ENCODE measurements at regions not wholly inside any gene's neighbourhood (a gene's known extent, or its start where the extent isn't known, plus 50 kb on each side); places are given as distances from the start of the nearest gene placed in this dataset.

DNA sequence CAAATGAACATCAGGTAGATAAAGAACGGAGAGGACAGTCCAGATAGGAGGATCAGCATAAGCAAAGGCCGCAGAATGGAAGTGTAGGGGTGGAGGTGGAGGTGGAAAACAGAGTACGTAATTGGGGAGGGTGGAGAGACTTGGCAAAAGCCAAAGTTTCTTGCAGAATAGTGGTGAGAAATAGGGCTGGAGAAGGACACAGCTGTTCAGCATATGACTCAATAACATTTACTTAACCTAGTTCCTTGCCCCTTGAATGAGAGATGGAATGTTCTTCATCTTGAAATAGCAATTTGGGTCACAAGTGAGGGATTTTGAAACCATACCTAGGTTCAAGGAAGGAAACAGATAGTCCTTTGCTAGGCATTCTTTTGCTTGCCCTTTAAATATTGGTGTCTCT lies 235.9 kb upstream of the ARHGAP20 start:
- H3K36me3 ChIP-seq, result no peaks in the 10 kb centered on the region
- H3K9me3 ChIP-seq, result no peaks in the 10 kb centered on the region
- H3K4me1 ChIP-seq, result no peaks in the 10 kb centered on the region
- H3K27ac ChIP-seq, result no peak overlapping the region
- no peak for DNase-seq
- no peak overlapping the region for H3K4me3 ChIP-seq
- H3K27me3 ChIP-seq, result no peaks in the 10 kb centered on the region
- TF ChIP-seq, protein P1, sequence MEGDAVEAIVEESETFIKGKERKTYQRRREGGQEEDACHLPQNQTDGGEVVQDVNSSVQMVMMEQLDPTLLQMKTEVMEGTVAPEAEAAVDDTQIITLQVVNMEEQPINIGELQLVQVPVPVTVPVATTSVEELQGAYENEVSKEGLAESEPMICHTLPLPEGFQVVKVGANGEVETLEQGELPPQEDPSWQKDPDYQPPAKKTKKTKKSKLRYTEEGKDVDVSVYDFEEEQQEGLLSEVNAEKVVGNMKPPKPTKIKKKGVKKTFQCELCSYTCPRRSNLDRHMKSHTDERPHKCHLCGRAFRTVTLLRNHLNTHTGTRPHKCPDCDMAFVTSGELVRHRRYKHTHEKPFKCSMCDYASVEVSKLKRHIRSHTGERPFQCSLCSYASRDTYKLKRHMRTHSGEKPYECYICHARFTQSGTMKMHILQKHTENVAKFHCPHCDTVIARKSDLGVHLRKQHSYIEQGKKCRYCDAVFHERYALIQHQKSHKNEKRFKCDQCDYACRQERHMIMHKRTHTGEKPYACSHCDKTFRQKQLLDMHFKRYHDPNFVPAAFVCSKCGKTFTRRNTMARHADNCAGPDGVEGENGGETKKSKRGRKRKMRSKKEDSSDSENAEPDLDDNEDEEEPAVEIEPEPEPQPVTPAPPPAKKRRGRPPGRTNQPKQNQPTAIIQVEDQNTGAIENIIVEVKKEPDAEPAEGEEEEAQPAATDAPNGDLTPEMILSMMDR (IDR thresholded peaks at IDR 0.05), result no peak
- no peak for TF ChIP-seq POLR2A (IDR thresholded peaks at IDR 0.05)

DNA sequence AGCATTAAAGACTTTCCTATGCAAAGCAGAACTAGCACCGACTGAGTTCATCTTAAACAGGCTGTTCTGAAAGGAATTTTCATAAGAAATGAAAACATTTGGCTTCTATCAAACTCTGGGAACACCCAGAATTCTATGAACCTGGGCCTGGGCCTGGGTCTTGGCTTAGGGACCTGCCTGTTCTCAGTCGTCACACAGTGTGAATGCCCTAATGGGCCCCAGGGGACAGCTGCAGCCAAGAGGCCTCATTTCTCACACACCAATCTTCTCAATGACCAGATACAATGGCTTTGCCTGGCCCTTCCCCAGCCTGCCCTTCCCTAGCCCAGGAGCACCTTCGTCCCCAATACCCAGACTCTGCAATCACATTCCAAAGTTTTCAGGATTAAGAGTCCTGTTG lies 234.9 kb upstream of the ARHGAP20 start:
- H3K27me3 ChIP-seq, result no peaks in the 10 kb centered on the region
- no peaks in the 10 kb centered on the region for H3K36me3 ChIP-seq
- no peak overlapping the region for H3K27ac ChIP-seq
- no peak for TF ChIP-seq POLR2A (IDR thresholded peaks at IDR 0.05)
- TF ChIP-seq, protein P1 (IDR thresholded peaks at IDR 0.05), result no peak
- no peaks in the 10 kb centered on the region for H3K4me1 ChIP-seq
- H3K4me3 ChIP-seq, result no peak overlapping the region
- no peak for DNase-seq
- H3K9me3 ChIP-seq, result no peaks in the 10 kb centered on the region

DNA sequence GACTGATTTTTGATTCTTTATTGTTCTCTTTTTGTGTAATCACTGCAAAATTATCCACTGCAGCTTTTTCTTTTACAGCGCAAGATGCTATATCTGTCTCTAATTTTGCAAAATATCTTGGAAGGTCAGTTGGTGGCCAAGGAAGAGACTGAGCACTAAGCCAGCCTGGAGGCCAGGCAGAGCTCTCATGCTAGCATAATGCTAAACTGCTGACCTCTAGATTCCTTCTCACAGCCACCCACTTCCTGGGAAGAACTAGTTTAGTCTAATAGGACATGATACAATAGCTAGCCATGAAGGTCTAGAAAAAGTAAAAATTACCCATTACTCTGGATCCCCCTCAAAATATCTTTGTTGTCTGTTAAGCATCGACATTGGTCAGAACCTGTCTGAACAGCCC lies 227.2 kb upstream of the ARHGAP20 start:
- no peak overlapping the region for H3K4me3 ChIP-seq
- H3K4me1 ChIP-seq, result no peaks in the 10 kb centered on the region
- no peak for DNase-seq
- no peaks in the 10 kb centered on the region for H3K27me3 ChIP-seq
- no peaks in the 10 kb centered on the region for H3K9me3 ChIP-seq
- no peaks in the 10 kb centered on the region for H3K36me3 ChIP-seq
- H3K27ac ChIP-seq, result no peak overlapping the region
- TF ChIP-seq, protein P1 (IDR thresholded peaks at IDR 0.05), result no peak
- no peak for TF ChIP-seq POLR2A (IDR thresholded peaks at IDR 0.05)

DNA sequence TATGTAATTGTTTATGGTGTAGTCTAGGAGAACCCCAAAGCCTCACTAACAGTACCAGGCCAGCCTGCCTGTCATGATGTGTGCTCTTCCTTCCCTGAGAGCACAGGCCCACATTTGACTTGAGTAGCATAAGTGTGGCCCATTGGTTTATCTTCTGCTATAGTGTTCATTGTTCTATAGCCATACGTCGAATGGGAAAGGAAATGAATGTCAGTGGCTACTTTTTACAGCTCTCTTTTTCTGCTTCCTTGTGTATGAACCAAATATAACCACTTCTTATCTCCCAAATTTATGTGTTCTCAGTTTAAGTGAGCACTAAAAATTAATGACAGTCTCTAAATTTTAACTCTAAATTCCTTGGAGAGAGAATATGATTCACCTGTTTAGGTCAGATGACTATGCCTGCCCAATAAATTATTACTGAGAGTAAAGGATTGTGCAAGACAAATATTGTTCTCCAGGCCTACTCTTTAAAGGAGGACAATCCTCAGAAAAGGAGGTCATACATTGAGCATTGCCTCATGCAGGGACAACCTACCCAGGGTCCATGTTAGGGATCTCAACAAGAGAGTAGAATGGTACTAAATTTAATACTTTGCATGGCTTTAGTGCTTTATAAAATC lies 222.9 kb upstream of the ARHGAP20 start:
- Histone ChIP-seq H3K4me1 (no peaks in the 10 kb centered on the region), H3K27ac (no peak overlapping the region), H3K36me3 (no peaks in the 10 kb centered on the region), H3K4me3 (no peak overlapping the region), H3K9me3 (no peaks in the 10 kb centered on the region), H3K27me3 (no peaks in the 10 kb centered on the region)
- TF ChIP-seq, protein P1 (IDR thresholded peaks at IDR 0.05), result no peak
- no peak for TF ChIP-seq POLR2A (IDR thresholded peaks at IDR 0.05)
- DNase-seq, result no peak

DNA sequence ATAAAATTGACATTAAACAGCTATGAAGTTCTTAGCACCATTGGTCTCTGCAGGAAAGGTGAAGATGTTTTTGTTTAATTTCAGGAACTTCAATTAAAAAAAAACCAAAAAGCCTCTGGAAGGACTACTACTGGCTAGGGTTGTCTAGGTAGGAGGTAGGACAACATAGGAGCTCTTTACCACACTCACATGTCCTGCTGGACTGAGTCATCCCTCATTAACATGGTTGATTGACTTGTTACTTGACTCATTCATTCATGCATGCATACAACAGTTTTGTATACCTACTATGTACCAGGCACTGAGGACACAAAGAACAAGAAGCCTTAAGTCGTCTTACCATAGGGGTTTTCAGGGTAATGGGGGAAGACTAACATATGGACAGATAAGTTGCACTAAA lies 216.9 kb upstream of the ARHGAP20 start:
- no peak overlapping the region for H3K4me3 ChIP-seq
- H3K9me3 ChIP-seq, result no peaks in the 10 kb centered on the region
- H3K27ac ChIP-seq, result no peak overlapping the region
- no peaks in the 10 kb centered on the region for H3K4me1 ChIP-seq
- DNase-seq, result no peak
- H3K27me3 ChIP-seq, result no peaks in the 10 kb centered on the region
- no peak for TF ChIP-seq POLR2A (IDR thresholded peaks at IDR 0.05)
- TF ChIP-seq, protein P1 (IDR thresholded peaks at IDR 0.05), result no peak
- no peaks in the 10 kb centered on the region for H3K36me3 ChIP-seq

DNA sequence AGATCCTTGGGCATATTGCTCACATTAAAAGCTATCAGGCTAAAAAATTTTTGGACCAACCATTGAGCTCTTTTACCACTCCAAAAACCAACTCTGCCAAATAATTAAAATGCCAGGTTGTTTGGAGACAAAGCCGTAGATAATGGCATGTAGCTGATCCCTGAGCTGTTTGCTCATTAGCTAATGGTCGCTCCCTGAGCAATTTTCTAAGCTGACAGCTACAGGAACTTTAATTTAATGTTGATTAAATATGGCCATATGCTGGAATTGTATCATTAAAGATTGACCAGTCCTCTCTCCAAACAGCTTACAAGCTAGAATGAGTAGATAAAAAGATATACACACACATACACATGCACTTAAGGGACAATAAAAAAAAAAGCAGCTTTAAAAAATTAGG lies 216.2 kb upstream of the ARHGAP20 start:
- TF ChIP-seq, protein P1 (IDR thresholded peaks at IDR 0.05), result no peak
- TF ChIP-seq POLR2A (IDR thresholded peaks at IDR 0.05), result no peak
- no peak overlapping the region for H3K27ac ChIP-seq
- no peak for DNase-seq
- H3K27me3 ChIP-seq, result no peaks in the 10 kb centered on the region
- H3K4me3 ChIP-seq, result no peak overlapping the region
- no peaks in the 10 kb centered on the region for H3K36me3 ChIP-seq
- H3K4me1 ChIP-seq, result no peaks in the 10 kb centered on the region
- H3K9me3 ChIP-seq, result no peaks in the 10 kb centered on the region
